NB4 (cell line): ENCODE measurements at regions not wholly inside any gene's neighbourhood (a gene's known extent, or its start where the extent isn't known, plus 50 kb on each side); places are given as distances from the start of the nearest gene placed in this dataset.

ENCODE experiments used
- MYC ChIP-seq: IDR thresholded peaks from 2 replicates; pipeline ENCODE4 v1.6.1; 2011; ENCODE audit warnings: low read depth, low read length
- POLR2A ChIP-seq: IDR thresholded peaks from 2 replicates; pipeline ENCODE4 v1.6.1; 2011; ENCODE audit warnings: mild to moderate bottlenecking; ENCODE audit not compliant: insufficient read length; ENCODE audit errors: extremely low read depth
- TF ChIP-seq, protein P1 (sequence below): IDR thresholded peaks from one replicate; pipeline ENCODE4 v1.5.1; 2012; ENCODE audit warnings: low read depth, low read length
- TF ChIP-seq, protein P2 (sequence below): IDR thresholded peaks from 2 replicates; pipeline ENCODE4 v1.6.1; 2011; ENCODE audit warnings: low read depth, low read length

DNA sequence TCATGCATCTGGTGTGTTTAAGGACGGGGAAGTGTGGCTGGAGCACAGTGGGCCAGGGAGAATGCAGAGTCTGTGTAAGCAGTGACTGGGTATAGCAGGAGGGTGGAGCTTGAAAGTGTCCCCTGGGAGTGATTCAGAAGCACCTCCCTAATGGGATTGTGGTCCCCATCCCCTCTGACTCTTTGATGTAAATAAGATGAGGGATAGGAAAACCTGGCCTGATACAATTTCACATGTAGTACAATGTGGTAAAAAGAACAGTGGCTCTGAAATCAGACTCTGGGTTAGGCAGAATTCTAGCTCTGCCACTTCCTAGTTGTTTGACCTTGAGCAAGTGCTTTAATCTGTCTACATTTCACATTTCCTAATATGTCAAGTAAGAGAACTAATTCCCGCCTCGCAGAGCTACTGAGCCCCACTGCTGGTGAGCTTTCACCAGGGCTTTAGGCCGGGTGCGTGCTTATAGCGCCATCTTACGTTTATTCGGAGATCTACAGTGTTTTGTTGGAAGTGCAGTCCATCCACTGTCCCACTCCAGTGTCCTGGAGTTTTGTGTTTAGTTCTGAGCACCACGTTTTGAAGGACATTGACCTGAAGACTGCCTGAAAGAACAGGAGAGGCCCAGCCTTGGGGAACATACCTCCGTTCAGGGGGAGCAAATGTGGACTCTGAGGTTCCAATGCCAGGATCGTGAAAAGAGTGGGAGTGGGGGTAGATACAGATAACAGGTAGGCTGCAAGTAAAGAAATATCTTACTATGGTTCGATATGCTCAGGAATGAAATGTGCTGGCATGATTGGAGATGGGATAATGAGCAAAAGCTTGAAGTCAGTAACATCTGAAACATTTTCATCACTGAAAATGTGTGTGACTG is 51.2 kb upstream of the TESK1 start:
- TF ChIP-seq, protein P1, sequence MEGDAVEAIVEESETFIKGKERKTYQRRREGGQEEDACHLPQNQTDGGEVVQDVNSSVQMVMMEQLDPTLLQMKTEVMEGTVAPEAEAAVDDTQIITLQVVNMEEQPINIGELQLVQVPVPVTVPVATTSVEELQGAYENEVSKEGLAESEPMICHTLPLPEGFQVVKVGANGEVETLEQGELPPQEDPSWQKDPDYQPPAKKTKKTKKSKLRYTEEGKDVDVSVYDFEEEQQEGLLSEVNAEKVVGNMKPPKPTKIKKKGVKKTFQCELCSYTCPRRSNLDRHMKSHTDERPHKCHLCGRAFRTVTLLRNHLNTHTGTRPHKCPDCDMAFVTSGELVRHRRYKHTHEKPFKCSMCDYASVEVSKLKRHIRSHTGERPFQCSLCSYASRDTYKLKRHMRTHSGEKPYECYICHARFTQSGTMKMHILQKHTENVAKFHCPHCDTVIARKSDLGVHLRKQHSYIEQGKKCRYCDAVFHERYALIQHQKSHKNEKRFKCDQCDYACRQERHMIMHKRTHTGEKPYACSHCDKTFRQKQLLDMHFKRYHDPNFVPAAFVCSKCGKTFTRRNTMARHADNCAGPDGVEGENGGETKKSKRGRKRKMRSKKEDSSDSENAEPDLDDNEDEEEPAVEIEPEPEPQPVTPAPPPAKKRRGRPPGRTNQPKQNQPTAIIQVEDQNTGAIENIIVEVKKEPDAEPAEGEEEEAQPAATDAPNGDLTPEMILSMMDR, result peak; percentile 97
- TF ChIP-seq POLR2A (no peak), MYC (peak; percentile 37)
- TF ChIP-seq, protein P2, sequence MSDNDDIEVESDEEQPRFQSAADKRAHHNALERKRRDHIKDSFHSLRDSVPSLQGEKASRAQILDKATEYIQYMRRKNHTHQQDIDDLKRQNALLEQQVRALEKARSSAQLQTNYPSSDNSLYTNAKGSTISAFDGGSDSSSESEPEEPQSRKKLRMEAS, result no peak
